WTC11 (cell line): ENCODE measurements at regions not wholly inside any gene's neighbourhood (a gene's known extent, or its start where the extent isn't known, plus 50 kb on each side); places are given as distances from the start of the nearest gene placed in this dataset.

Experiments used
- ATAC-seq: fragments of 200-7000 bp; cut with Tn5 transposase; 2 replicates; pipeline ENCODE4 v1.10.0; 2021; ENCODE audit warnings: mild to moderate bottlenecking, moderate library complexity
- CTCF ChIA-PET: fragments of 300-600 bp; sonication (Branson Sonifier 250); formaldehyde crosslinking; loops from one replicate; lab custom pipeline; 2021; ENCODE audit warnings: antibody characterized with exemption; lab: Charles Lee
- POLR2A ChIA-PET: fragments of 350-600 bp; sonication (Branson Sonifier 250); formaldehyde crosslinking; loops from one replicate; lab custom pipeline; 2021; ENCODE audit warnings: antibody characterized with exemption; lab: Charles Lee
- DNase-seq: peaks from one replicate; pipeline ENCODE4 v3.0.0; 2021; ENCODE audit warnings: low spot score
- H3K27ac Mint-ChIP-seq: 2 replicates; pipeline ENCODE4 v1.8.0; 2021; ENCODE audit warnings: mixed read lengths
- H3K27me3 Mint-ChIP-seq: 2 replicates; pipeline ENCODE4 v1.8.0; 2021; ENCODE audit warnings: low read depth, mild to moderate bottlenecking, moderate library complexity, mixed read lengths
- H3K36me3 Mint-ChIP-seq: 2 replicates; pipeline ENCODE4 v1.8.0; 2021; ENCODE audit warnings: mixed read lengths
- H3K4me1 Mint-ChIP-seq: 2 replicates; pipeline ENCODE4 v1.8.0; 2022; ENCODE audit warnings: mixed read lengths
- H3K4me3 Mint-ChIP-seq: 2 replicates; pipeline ENCODE4 v1.8.0; 2021; ENCODE audit warnings: mild to moderate bottlenecking, moderate library complexity, mixed read lengths
- H3K9me3 Mint-ChIP-seq: 2 replicates; pipeline ENCODE4 v1.8.0; 2021; ENCODE audit warnings: mixed read lengths
- ATF1 ChIP-seq: sonication (generic); formaldehyde crosslinking; IDR thresholded peaks from 2 replicates; pipeline ENCODE4 v1.8.1; 2023; ENCODE audit warnings: mild to moderate bottlenecking, moderate library complexity, missing genetic modification reagents
- CBFB ChIP-seq: sonication (generic); formaldehyde crosslinking; IDR thresholded peaks from 2 replicates; pipeline ENCODE4 v1.8.1; 2022; ENCODE audit warnings: mild to moderate bottlenecking, low read depth, missing genetic modification reagents
- CREB1 ChIP-seq: sonication (generic); formaldehyde crosslinking; IDR thresholded peaks from 2 replicates; pipeline ENCODE4 v1.8.0; 2023; ENCODE audit warnings: mild to moderate bottlenecking, missing genetic modification reagents
- CREM ChIP-seq: sonication (generic); formaldehyde crosslinking; IDR thresholded peaks from 2 replicates; pipeline ENCODE4 v1.8.1; 2022; ENCODE audit warnings: mild to moderate bottlenecking, missing genetic modification reagents, moderate library complexity
- ELF4 ChIP-seq: sonication (generic); formaldehyde crosslinking; IDR thresholded peaks from 2 replicates; pipeline ENCODE4 v1.8.1; 2022; ENCODE audit warnings: low read depth, mild to moderate bottlenecking, moderate library complexity, missing genetic modification reagents
- FOXK1 ChIP-seq: sonication (generic); formaldehyde crosslinking; IDR thresholded peaks from 2 replicates; pipeline ENCODE4 v1.8.0; 2022; ENCODE audit warnings: mild to moderate bottlenecking, moderate library complexity, missing genetic modification reagents
- GABPB1 ChIP-seq: sonication (generic); formaldehyde crosslinking; IDR thresholded peaks from 2 replicates; pipeline ENCODE4 v1.8.1; 2023; ENCODE audit warnings: mild to moderate bottlenecking, missing genetic modification reagents
- IRF2 ChIP-seq: sonication (generic); formaldehyde crosslinking; IDR thresholded peaks from 2 replicates; pipeline ENCODE4 v1.8.0; 2022; ENCODE audit warnings: low read depth, missing genetic modification reagents, borderline replicate concordance
- MYBL2 ChIP-seq: sonication (generic); formaldehyde crosslinking; IDR thresholded peaks from 2 replicates; pipeline ENCODE4 v1.8.1; 2023; ENCODE audit warnings: mild to moderate bottlenecking, moderate library complexity, missing genetic modification reagents
- OVOL2 ChIP-seq: fragments of 250-450 bp; sonication (Bioruptor Pico); IDR thresholded peaks from 2 replicates; pipeline ENCODE4 v1.9.0; 2021; ENCODE audit warnings: mild to moderate bottlenecking, borderline replicate concordance
- PRRX2 ChIP-seq: fragments of 250-450 bp; sonication (Bioruptor Pico); IDR thresholded peaks from 2 replicates; pipeline ENCODE4 v1.8.0; 2021; ENCODE audit warnings: mild to moderate bottlenecking
- SOX15 ChIP-seq: fragments of 250-450 bp; sonication (Bioruptor Pico); IDR thresholded peaks from 2 replicates; pipeline ENCODE4 v1.9.0; 2021; ENCODE audit warnings: mild to moderate bottlenecking
- ZBTB21 ChIP-seq: sonication (generic); formaldehyde crosslinking; IDR thresholded peaks from 2 replicates; pipeline ENCODE4 v1.8.1; 2023; ENCODE audit warnings: mild to moderate bottlenecking, missing genetic modification reagents, borderline replicate concordance
- ZNF232 ChIP-seq: sonication (generic); formaldehyde crosslinking; IDR thresholded peaks from 2 replicates; pipeline ENCODE4 v1.8.0; 2022; ENCODE audit warnings: mild to moderate bottlenecking, missing genetic modification reagents
- ZNF317 ChIP-seq: sonication (generic); formaldehyde crosslinking; IDR thresholded peaks from 2 replicates; pipeline ENCODE4 v1.8.1; 2023; ENCODE audit warnings: low read depth, mild to moderate bottlenecking, moderate library complexity, missing genetic modification reagents, borderline replicate concordance
- ZNF423 ChIP-seq: fragments of 250-450 bp; sonication (Bioruptor Pico); IDR thresholded peaks from 2 replicates; pipeline ENCODE4 v2.1.2; 2022; ENCODE audit warnings: mild to moderate bottlenecking, moderate library complexity
- ZNF671 ChIP-seq: fragments of 250-450 bp; sonication (Bioruptor Pico); IDR thresholded peaks from 2 replicates; pipeline ENCODE4 v1.8.0; 2021; ENCODE audit warnings: mild to moderate bottlenecking
- TF ChIP-seq, protein P1 (sequence below): sonication (generic); formaldehyde crosslinking; IDR thresholded peaks from 2 replicates; pipeline ENCODE4 v1.8.1; 2023; ENCODE audit warnings: mild to moderate bottlenecking, missing genetic modification reagents, borderline replicate concordance
- TF ChIP-seq, protein P2 (sequence below): sonication (generic); formaldehyde crosslinking; IDR thresholded peaks from 2 replicates; pipeline ENCODE4 v1.8.1; 2022; ENCODE audit warnings: mild to moderate bottlenecking, missing genetic modification reagents, moderate library complexity, borderline replicate concordance
- TF ChIP-seq, protein P3 (sequence below): fragments of 250-450 bp; sonication (Bioruptor Pico); IDR thresholded peaks from 2 replicates; pipeline ENCODE4 v2.1.2; 2022; ENCODE audit warnings: mild to moderate bottlenecking, moderate library complexity
- TF ChIP-seq, protein P4 (sequence below): sonication (generic); formaldehyde crosslinking; IDR thresholded peaks from 2 replicates; pipeline ENCODE4 v1.8.0; 2022; ENCODE audit warnings: missing genetic modification reagents
- TF ChIP-seq, protein P5 (sequence below): sonication (generic); formaldehyde crosslinking; IDR thresholded peaks from 2 replicates; pipeline ENCODE4 v1.8.1; 2023; ENCODE audit warnings: mild to moderate bottlenecking, missing genetic modification reagents
- TF ChIP-seq, protein P6 (sequence below): sonication (generic); formaldehyde crosslinking; IDR thresholded peaks from 2 replicates; pipeline ENCODE4 v1.8.0; 2022; ENCODE audit warnings: mild to moderate bottlenecking, missing genetic modification reagents
- TF ChIP-seq, protein P7 (sequence below): sonication (generic); formaldehyde crosslinking; IDR thresholded peaks from 2 replicates; pipeline ENCODE4 v1.8.0; 2023; ENCODE audit warnings: missing genetic modification reagents

DNA sequence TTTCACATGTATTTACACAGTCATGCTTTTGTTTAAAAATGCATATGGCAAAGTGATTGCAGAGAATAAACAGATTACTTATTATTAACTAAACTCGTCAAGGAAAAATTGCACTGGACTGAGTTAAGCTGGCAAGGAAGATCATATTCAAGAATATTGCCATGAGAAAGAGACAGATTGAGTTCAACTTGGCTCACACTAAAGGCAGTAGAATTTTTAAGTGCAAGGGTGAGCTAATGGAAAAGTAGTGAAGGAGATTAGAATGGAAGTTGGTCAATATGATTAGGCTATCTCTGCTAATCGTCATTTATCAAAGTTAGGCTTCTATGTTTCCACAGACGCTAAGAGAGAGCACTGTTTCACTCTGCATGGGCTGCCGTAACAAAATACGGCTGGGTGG is 557.6 kb downstream of the PRR16 start:
- H3K9me3 Mint-ChIP-seq = no peaks in the 10 kb centered on the region

DNA sequence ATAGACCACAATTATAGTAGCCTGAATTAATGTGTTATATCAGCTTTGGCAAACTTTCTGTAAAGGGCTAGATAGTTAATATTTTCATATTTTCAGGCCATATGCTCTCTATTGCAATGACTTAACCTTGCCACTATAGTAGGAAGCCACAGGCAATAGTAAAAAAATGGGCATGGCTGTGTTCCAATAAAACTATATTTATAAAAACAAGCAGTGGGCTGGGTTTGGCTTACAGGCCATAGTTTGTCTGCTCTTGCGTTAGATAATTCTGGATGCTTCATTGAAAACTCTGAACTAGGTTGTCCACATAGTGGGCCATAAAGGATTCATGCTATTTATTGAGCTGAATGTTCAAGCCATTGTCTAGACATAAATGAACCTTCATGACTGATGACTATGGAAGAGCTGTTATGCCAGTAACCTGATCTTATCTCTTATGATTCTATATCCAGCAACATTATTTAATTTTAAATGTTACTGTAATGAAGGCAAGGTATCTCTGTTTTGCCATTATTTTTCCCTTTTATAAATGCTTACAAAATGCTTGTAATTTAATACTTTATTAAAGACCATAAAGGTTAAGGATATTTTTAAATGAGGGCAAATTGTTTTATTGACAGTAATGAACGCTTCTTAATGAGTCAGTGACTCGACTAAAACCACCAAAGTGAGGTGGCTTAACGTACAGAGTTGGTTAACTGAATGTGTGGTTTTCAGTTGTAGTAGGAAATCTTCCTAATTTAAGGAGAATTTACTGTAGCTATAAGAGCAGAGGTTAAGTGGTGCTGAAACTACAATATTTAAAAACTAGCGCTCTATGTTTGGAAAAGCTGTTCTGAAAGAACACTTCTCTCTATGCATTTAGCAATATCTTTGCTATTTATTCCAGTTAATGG is 560.6 kb downstream of the PRR16 start:
- no peak overlapping the region for H3K27ac Mint-ChIP-seq
- ATAC-seq (no peak), DNase-seq (no peak)
- H3K9me3 Mint-ChIP-seq = no peaks in the 10 kb centered on the region
- POLR2A ChIA-PET = no interaction called here
- H3K4me3 Mint-ChIP-seq = no peak overlapping the region
- CTCF ChIA-PET = no interaction called here
- no peaks in the 10 kb centered on the region for H3K27me3 Mint-ChIP-seq
- H3K36me3 Mint-ChIP-seq = no peaks in the 10 kb centered on the region
- peaks cover 4% of the 10 kb centered on the region; the same call in 1 of the 2 replicates for H3K4me1 Mint-ChIP-seq
- TF ChIP-seq SOX15 (no peak), OVOL2 (CRISPR knock-in tag) (no peak), ATF1 (CRISPR knock-in tag) (no peak)
- TF ChIP-seq, protein P1, sequence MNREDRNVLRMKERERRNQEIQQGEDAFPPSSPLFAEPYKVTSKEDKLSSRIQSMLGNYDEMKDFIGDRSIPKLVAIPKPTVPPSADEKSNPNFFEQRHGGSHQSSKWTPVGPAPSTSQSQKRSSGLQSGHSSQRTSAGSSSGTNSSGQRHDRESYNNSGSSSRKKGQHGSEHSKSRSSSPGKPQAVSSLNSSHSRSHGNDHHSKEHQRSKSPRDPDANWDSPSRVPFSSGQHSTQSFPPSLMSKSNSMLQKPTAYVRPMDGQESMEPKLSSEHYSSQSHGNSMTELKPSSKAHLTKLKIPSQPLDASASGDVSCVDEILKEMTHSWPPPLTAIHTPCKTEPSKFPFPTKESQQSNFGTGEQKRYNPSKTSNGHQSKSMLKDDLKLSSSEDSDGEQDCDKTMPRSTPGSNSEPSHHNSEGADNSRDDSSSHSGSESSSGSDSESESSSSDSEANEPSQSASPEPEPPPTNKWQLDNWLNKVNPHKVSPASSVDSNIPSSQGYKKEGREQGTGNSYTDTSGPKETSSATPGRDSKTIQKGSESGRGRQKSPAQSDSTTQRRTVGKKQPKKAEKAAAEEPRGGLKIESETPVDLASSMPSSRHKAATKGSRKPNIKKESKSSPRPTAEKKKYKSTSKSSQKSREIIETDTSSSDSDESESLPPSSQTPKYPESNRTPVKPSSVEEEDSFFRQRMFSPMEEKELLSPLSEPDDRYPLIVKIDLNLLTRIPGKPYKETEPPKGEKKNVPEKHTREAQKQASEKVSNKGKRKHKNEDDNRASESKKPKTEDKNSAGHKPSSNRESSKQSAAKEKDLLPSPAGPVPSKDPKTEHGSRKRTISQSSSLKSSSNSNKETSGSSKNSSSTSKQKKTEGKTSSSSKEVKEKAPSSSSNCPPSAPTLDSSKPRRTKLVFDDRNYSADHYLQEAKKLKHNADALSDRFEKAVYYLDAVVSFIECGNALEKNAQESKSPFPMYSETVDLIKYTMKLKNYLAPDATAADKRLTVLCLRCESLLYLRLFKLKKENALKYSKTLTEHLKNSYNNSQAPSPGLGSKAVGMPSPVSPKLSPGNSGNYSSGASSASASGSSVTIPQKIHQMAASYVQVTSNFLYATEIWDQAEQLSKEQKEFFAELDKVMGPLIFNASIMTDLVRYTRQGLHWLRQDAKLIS = no peak
- TF ChIP-seq, protein P2, sequence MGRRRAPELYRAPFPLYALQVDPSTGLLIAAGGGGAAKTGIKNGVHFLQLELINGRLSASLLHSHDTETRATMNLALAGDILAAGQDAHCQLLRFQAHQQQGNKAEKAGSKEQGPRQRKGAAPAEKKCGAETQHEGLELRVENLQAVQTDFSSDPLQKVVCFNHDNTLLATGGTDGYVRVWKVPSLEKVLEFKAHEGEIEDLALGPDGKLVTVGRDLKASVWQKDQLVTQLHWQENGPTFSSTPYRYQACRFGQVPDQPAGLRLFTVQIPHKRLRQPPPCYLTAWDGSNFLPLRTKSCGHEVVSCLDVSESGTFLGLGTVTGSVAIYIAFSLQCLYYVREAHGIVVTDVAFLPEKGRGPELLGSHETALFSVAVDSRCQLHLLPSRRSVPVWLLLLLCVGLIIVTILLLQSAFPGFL (CRISPR knock-in tag) = no peak
- TF ChIP-seq, protein P3, sequence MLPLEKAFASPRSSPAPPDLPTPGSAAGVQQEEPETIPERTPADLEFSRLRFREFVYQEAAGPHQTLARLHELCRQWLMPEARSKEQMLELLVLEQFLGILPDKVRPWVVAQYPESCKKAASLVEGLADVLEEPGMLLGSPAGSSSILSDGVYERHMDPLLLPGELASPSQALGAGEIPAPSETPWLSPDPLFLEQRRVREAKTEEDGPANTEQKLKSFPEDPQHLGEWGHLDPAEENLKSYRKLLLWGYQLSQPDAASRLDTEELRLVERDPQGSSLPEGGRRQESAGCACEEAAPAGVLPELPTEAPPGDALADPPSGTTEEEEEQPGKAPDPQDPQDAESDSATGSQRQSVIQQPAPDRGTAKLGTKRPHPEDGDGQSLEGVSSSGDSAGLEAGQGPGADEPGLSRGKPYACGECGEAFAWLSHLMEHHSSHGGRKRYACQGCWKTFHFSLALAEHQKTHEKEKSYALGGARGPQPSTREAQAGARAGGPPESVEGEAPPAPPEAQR (CRISPR knock-in tag) = no peak

More for the DNA sequence above, 557.6 kb downstream of the PRR16 start:
- peaks cover 6% of the 10 kb centered on the region for H3K4me1 Mint-ChIP-seq
- no peak overlapping the region for H3K4me3 Mint-ChIP-seq
- TF ChIP-seq ZBTB21 (CRISPR knock-in tag) (no peak), CBFB (no peak), ZNF317 (CRISPR knock-in tag) (no peak), ELF4 (CRISPR knock-in tag) (no peak), IRF2 (no peak), CREM (CRISPR knock-in tag) (no peak), PRRX2 (CRISPR knock-in tag) (no peak), FOXK1 (CRISPR knock-in tag) (no peak), CREB1 (CRISPR knock-in tag) (no peak), ZNF232 (CRISPR knock-in tag) (no peak), ZNF423 (CRISPR knock-in tag) (no peak), MYBL2 (CRISPR knock-in tag) (no peak), GABPB1 (CRISPR knock-in tag) (no peak), OVOL2 (CRISPR knock-in tag) (no peak), ZNF671 (CRISPR knock-in tag) (no peak)
- TF ChIP-seq, protein P4, sequence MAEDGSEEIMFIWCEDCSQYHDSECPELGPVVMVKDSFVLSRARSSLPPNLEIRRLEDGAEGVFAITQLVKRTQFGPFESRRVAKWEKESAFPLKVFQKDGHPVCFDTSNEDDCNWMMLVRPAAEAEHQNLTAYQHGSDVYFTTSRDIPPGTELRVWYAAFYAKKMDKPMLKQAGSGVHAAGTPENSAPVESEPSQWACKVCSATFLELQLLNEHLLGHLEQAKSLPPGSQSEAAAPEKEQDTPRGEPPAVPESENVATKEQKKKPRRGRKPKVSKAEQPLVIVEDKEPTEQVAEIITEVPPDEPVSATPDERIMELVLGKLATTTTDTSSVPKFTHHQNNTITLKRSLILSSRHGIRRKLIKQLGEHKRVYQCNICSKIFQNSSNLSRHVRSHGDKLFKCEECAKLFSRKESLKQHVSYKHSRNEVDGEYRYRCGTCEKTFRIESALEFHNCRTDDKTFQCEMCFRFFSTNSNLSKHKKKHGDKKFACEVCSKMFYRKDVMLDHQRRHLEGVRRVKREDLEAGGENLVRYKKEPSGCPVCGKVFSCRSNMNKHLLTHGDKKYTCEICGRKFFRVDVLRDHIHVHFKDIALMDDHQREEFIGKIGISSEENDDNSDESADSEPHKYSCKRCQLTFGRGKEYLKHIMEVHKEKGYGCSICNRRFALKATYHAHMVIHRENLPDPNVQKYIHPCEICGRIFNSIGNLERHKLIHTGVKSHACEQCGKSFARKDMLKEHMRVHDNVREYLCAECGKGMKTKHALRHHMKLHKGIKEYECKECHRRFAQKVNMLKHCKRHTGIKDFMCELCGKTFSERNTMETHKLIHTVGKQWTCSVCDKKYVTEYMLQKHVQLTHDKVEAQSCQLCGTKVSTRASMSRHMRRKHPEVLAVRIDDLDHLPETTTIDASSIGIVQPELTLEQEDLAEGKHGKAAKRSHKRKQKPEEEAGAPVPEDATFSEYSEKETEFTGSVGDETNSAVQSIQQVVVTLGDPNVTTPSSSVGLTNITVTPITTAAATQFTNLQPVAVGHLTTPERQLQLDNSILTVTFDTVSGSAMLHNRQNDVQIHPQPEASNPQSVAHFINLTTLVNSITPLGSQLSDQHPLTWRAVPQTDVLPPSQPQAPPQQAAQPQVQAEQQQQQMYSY = no peak
- TF ChIP-seq, protein P5, sequence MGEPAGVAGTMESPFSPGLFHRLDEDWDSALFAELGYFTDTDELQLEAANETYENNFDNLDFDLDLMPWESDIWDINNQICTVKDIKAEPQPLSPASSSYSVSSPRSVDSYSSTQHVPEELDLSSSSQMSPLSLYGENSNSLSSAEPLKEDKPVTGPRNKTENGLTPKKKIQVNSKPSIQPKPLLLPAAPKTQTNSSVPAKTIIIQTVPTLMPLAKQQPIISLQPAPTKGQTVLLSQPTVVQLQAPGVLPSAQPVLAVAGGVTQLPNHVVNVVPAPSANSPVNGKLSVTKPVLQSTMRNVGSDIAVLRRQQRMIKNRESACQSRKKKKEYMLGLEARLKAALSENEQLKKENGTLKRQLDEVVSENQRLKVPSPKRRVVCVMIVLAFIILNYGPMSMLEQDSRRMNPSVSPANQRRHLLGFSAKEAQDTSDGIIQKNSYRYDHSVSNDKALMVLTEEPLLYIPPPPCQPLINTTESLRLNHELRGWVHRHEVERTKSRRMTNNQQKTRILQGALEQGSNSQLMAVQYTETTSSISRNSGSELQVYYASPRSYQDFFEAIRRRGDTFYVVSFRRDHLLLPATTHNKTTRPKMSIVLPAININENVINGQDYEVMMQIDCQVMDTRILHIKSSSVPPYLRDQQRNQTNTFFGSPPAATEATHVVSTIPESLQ (CRISPR knock-in tag) = no peak
- TF ChIP-seq, protein P6, sequence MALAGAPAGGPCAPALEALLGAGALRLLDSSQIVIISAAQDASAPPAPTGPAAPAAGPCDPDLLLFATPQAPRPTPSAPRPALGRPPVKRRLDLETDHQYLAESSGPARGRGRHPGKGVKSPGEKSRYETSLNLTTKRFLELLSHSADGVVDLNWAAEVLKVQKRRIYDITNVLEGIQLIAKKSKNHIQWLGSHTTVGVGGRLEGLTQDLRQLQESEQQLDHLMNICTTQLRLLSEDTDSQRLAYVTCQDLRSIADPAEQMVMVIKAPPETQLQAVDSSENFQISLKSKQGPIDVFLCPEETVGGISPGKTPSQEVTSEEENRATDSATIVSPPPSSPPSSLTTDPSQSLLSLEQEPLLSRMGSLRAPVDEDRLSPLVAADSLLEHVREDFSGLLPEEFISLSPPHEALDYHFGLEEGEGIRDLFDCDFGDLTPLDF (CRISPR knock-in tag) = no peak
- TF ChIP-seq, protein P7, sequence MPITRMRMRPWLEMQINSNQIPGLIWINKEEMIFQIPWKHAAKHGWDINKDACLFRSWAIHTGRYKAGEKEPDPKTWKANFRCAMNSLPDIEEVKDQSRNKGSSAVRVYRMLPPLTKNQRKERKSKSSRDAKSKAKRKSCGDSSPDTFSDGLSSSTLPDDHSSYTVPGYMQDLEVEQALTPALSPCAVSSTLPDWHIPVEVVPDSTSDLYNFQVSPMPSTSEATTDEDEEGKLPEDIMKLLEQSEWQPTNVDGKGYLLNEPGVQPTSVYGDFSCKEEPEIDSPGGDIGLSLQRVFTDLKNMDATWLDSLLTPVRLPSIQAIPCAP (CRISPR knock-in tag) = no peak
- no peak for DNase-seq
- CTCF ChIA-PET = no interaction called here
- no peak overlapping the region for H3K27ac Mint-ChIP-seq
- H3K27me3 Mint-ChIP-seq = no peaks in the 10 kb centered on the region
- no peak for ATAC-seq
- POLR2A ChIA-PET = no interaction called here
- no peaks in the 10 kb centered on the region for H3K36me3 Mint-ChIP-seq
